ENCODE measurements at regions not wholly inside any gene's neighbourhood (a gene's known extent, or its start where the extent isn't known, plus 50 kb on each side); places are given as distances from the start of the nearest gene placed in this dataset.
"Not testable (repeated sequence)": the region's sequence is repeated elsewhere in the genome, so short reads cannot be mapped to it uniquely, and the experiment has no call there.

DNA sequence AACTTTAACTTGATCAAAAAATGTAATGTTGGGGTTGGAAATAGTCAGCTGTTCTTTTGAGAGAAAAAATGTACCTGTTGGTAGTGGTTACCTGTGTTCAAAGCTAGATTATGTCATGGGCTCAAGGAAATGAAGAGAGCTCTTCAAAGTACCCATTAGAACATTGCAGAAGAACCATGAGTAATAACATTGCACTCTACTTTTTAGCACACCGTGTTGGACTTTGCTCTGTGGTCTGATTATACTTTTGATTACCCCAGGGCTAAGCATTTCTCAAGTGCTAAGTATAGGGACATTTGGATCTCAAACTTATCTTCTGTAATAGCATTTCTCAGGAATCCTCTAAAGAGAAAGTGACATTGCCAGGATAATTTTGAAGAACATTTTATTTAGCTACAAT is 1122.8 kb upstream of the CELF4 start:
- no peak for FAIRE-seq
- no peak for DNase-seq (ENCODE audit: insufficient read length, low spot score)

DNA sequence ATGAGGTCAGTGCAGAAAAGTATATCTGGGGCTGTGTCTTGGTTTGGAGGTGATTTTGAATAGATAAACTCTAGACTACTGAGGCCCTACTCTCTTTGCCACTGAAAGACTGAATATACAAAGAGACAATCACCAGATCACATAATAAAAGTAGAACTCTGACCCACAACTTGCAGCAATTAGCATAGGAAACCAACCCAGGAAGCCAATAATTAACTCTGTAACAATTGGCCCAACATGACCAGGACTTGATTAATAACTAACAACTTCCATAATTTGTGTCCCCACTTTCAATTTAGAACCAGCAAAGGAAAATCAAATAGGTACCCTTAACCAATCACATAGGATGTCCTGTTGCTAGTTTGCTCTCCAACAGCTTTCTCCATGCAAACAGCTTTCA is 1104.9 kb upstream of the CELF4 start:
- FAIRE-seq: no peak
- DNase-seq (ENCODE audit: insufficient read length, low spot score): no peak

DNA sequence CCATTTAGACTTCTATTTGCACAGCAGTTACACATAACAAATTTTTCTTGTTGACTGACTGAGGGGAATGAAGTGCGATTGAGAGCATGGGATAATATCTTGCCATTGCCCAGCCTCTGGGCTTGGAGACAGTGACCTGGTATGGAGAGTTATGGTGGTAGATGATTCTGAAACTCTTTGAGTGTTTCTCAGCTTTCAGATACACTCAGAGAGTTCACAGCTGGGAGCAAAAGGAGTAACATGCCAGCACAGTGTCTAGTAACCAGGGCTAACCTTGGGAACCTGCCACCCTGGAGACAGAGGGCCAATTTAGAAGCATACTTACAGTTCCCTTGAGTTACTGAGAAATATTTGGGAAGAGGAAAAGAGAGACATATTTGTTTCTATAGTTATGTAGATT is 1099.3 kb upstream of the CELF4 start:
- no peak for DNase-seq (ENCODE audit: insufficient read length, low spot score)
- no peak for FAIRE-seq

DNA sequence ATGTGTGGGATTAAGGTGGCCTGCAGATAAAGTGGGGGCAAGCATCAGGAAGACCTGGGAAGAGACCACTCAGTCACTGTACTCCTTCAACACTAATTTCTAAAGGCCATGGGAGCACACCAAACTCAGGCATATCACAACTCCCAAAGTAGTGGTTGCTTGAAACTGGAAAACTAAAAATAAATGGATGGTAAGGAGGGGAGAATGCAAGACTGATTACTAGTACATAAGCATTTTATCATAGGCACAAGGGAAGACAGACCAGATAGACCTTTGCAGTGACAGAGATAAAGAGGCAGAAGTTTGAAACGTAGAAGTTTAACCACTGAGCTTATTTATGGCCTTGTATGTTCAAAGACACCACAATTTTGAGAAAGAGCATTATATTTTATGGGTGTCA is 1098.1 kb upstream of the CELF4 start:
- FAIRE-seq: no peak

DNA sequence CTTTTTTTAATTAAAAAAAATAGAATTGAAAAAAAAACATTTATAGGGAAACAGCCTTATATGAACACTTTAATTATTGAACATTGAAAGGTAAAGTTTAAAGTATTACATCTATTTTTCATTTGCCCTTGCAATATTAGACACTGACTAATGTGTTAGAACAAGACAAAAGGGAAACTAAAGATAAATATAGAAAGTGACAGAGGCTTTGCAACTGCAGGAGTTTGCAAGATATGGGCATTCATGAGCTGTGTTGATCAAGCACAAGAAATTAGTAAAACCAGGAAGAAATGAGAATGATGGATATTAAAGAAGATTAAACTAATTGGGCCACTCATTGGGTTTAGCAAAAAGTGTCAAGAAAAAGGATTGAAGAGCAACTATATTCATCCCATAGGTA is 1097.7 kb upstream of the CELF4 start:
- FAIRE-seq (no peak), DNase-seq (ENCODE audit: insufficient read length, low spot score) (no peak)

More for the DNA sequence above, 1098.1 kb upstream of the CELF4 start:
- no peak for DNase-seq (ENCODE audit: insufficient read length, low spot score)

DNA sequence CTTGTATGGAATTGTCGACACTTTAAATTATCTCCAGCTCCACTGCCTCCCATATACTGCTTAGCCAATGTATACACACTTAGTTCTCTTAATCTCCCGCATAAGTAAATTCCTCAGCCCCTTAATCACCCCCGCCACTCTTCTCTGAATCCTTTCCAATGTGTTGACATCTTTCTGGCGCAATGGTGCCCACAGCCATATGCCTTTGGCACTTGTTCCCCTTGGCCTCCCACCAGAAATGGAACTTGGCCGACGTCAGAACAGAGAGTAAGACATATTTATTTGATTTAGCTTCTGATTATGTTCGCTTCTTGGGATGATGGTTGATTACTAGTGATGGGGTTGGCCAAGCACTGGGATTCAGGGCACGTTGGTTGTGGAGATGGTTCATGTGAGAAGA is 1089.3 kb upstream of the CELF4 start:
- FAIRE-seq: no peak
- no peak for DNase-seq (ENCODE audit: insufficient read length, low spot score)

DNA sequence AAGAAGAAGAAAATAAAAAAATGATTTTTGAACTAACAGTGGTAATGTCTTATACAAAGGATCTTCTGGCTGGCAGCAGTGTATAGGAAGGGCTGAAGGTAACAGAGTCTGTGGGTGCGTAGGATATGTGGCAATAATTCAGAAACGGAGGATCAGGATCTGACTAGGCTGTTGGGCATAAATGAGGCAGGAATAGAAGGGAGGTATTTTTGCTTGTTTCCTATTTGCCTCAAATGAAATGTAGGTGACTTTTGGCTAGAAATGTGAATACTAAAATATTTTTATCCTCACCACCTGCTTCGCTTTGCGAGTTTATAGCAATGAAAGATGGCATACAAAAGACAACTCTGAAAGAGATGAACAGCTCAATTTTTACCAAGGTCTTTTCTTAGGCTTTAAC is 1086.1 kb upstream of the CELF4 start:
- FAIRE-seq: no peak
- DNase-seq (ENCODE audit: insufficient read length, low spot score): no peak

DNA sequence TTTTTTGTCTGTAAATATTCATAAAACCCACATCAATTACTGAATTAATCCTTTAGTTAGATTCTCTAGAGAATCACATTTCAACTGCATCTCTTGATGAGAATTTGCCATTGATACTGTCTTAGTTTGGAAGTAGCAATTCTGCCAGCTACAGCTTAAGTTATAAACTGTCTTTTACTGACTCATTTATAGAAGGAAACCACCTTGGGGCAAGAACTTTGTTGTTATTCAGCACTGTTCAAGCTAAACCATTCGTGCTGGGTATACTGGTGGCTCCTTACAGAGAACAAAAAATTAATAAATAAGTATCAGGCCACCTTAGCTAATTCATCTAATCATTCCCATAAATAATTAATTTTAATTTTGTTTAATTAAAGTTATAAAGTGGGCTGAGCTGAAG is 1082.6 kb upstream of the CELF4 start:
- no peak for FAIRE-seq
- no peak for DNase-seq (ENCODE audit: insufficient read length, low spot score)

DNA sequence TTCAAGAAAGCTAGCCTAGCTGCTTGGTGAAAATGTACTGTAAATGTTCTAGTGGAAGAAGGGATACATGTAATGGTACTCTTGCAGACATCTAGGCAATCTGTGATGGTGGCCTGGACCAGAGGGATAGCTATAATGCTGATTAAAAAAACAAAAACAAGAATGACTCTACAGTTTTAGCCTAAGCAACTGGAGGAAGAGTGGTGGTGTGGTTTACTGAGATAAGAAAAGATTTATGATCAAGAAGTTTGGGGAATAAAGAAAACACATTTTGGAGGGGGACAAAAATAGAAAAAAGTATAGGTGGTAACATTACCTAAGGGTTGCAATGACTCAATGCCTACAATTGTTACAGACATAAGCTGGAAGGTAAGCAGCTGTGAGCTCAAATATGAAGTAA is 1080.7 kb upstream of the CELF4 start:
- FAIRE-seq (no peak), DNase-seq (ENCODE audit: insufficient read length, low spot score) (no peak)

DNA sequence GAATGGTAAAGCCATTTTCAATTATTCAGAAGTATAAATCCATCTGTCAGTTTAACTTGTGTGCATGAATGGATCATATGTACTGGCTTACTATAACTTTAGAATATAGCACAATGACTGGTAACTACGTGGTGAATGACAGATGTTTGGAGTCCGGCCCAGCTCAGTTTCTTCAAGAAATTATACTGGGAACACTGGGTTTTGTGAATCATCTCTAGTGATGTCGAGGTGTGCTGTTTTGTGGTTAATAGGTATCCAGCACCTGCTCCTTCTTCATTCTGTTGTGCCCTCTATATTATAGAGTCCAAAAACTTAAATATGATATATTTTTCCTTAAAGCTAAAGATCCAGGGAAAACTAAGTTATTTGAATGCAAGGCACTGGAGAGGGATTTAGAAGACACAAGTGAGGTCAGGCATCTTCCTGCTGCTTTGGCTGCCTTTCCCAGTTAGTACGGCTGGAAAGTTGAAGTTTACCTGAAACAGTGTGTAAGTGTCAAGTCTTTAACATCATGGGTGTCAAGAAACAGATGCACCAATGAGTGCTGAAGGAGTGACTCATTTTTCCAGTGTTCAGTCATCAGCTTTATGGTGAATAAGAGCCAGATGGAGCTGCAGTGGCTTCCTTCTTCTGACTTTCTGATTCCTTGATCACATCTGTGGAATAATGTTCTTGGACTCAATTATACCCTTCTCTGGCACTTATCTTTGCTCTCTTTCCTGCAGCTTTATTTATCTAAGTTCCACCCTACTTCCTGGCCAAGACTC is 1079.5 kb upstream of the CELF4 start:
- DNase-seq (ENCODE audit: insufficient read length, low spot score) (no peak), FAIRE-seq (no peak)

DNA sequence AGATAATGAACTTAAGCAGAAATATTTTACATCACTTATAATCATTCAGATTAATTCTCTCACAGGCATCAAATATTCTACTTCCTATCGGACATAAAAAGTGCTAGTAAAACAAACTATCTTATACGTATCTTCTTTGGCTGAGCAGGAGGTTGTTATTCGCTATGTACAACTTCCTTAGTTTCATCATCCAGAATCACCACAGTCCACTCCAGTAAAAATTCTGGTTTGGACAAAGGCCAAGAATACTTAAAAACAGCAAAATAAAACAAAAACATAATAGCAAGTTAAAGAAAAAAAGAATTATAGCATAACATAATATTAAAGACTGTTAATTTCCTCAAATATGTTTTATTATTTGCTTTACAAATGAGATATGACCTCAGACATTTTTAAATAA is 1077.1 kb upstream of the CELF4 start:
- DNase-seq (ENCODE audit: insufficient read length, low spot score) (no peak), FAIRE-seq (no peak)

DNA sequence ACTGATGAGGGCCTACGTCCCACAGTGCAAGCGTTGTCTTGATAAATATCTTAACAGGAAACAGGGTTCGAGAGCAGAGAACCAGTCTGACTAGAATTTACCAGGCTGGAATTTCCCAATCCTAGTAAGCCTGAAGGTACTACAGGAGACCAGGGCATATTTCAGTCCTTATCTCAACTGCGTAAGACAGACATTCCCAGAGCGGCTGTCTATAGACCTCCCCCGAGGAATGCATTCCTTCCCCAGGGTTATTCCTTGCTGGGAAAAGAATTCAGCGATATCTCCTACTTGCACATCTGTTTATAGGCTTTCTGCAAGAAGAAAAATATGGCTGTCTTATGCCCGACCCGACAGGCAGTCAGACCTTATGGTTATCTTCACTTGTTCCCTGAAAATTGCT is 1074.1 kb upstream of the CELF4 start:
- not testable (repeated sequence) for DNase-seq (ENCODE audit: insufficient read length, low spot score); FAIRE-seq

DNA sequence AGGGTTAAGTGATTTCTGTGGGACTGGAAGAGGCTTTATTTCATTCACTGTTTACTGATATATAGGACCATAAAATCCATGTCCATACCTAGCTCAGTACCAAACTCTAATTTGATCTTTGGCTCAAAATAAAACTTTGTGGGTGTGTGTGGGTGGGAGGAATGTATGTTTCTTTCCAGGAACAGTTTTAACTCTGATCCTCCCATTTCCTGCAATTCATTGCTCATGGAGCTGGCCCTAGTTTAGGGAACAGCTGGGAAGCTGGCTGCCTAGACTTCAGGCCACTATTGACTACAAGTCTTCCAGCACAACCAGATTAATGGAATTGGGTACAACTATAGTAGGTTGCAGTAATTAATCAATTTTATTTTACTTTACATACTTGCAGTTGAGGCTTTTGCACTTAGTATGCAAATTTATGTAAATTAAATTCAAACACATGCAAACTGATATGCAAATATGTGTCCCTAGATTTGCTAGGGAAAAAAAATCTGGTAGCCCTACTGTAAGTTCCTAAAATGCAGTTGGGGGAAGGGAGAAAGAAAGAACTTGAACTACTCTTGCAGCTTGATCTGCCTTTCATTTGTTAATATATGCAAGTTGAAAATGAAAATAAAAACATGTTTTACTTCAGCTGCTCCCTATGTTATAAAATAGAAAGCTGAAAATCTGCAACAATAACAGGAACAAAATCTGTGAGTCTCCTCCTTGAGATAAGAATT is 1070.3 kb upstream of the CELF4 start:
- FAIRE-seq: no peak

DNA sequence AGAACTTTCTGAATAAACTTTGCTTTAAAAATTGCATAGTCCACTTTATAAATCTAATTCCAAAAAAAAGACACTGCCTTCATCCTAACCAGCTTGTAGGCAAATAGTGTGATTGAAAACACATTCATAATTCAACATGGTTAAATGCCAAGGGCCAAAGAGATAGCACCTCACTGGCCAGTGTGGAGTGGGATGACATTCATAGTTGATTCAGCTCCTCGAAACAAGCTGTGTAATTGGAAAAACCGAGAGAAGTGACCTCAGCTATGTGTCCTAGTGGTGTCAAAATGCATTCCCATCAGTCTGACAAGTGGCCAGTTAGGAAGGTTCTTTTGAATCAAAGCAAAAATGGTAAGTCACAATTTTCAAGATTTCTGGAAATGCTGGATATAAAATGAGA is 1068.5 kb upstream of the CELF4 start:
- DNase-seq (ENCODE audit: insufficient read length, low spot score) (no peak), FAIRE-seq (no peak)

More for the DNA sequence above, 1070.3 kb upstream of the CELF4 start:
- DNase-seq (ENCODE audit: insufficient read length, low spot score): no peak

DNA sequence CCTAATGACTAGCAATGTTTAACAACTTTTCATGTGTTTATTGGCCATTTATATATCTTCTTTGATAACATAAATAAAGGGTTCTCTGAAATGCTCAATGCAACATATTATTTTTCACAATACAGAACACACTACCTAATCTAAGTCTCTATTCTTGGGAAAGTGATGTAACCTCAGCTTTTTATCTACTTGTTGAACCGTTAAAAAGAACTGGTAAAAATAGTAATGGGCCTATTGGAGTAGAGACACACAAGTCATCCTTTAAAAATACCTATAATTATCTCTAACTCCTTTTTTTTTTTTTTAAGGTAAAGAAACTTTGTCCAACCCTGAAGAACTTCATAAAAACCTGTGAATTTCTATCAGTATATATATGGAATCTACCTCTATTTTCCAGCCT is 1067.7 kb upstream of the CELF4 start:
- DNase-seq (ENCODE audit: insufficient read length, low spot score) (no peak), FAIRE-seq (no peak)

DNA sequence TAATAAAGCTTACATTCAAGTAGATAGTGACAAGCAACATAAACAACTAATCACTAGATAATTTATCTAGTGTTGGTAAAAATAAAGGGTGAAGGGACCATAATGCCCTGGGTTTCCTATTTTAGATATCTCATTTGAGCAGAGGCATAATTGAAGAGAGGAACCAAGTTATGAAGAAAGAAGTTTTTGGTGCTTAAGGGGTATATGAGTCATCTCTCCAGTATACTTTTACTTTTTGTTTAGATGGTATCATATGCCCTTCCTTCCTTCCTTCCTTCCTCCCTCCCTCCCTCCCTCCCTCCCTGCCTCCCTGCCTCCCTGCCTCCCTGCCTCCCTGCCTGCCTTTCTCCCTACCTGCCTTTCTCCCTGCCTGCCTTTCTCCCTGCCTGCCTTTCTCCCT is 1053.5 kb upstream of the CELF4 start:
- no peak for FAIRE-seq
- no peak for DNase-seq (ENCODE audit: insufficient read length, low spot score)

DNA sequence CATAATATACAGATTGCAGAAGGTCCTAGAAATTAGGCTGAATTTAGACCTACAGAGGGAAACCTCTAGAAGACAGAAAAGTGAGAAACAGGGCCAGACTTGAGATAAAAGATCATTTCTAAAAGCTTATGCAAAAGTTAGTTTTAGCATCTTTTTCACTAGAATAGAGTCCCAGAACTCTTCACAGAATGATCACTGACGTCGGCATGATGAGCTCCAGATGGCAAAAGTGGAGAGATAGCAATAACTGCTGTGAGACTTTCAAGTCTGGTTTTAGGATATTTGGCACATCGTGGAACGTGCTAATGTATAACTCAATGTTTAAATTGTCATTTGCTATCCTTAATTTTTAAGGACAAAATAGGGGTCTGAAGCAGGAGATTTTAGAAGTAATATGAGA is 1050.7 kb upstream of the CELF4 start:
- no peak for FAIRE-seq
- DNase-seq (ENCODE audit: insufficient read length, low spot score): no peak

DNA sequence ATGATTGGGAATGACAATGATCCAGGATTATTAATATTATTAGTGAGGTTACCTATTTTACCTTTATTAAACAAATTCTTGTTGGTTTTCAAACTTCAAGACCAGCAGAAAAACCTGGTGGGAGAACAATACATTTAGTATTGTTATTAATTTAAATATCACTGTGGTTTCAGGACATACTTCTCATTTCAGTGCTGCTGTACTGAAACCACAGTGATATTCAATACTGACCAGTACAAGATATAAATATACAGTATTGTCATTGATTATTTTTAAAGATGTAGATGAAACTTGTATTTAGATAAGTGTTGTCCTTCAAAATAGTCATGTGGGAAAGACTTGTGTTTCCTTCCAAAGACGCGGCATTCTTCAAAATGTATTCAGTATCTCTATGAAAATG is 1047.3 kb upstream of the CELF4 start:
- no peak for DNase-seq (ENCODE audit: insufficient read length, low spot score)
- FAIRE-seq: no peak

DNA sequence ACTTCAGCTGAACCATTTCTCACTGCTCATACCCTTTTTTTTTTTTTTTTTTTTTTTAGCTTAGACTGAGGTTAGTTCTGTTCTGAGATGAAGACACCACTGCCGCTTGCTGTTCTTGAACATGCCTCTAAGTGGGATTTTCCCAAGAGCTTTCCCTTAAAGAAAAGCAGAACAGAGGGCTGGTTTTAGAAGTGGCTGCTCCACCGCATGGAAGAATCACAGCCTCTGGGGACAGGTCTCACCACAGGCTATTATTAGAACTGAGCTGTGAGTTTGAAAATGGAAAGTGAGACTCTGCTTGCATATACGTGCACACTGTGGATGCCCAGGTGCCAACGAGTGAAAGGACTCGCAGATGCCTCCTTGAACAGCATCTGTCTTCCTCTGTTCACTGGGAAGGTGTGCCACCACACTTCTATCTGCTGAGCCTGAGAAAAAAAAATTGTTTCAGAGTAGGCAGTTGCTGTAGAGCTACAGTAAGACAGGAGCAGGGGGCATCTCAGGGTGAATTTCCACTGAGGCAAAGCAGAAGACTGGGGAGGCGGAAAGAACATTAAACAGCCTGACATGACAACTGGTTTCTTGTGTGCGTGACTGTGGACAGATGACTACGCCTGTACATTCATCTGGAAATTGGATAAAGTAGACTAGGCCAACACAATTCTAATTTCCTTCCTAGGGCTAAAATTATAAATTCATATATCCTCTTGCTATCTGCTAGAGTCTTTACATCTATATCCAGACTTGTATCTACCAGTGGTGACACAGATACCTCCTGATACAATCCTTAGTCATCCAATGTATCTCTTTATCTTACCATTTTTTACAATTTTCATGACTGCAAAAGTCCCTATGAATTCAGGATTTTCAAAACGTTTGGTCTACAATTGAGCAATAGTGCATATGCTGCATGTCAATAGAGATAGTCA is 1045.7 kb upstream of the CELF4 start:
- peak; percentile 9 for DNase-seq (ENCODE audit: insufficient read length, low spot score)

DNA sequence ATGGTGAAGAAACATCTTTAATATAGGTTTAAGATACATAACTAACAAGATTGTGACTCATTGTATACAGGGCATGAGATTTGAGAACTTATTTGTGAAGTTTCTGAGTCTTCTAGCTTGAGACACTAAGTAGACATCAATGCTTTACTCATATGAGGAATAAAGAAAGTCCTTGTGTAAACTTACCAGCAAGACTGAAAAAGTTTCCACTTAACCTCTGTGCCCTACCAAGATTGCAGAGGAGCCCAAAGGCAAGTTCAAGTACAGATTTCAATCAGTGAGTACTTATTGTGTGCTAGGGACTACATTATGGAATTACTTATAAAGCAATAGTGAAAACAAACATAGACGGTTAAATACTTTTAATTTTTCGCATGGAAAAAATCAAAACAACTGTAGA is 1041.2 kb upstream of the CELF4 start:
- DNase-seq (ENCODE audit: insufficient read length, low spot score): no peak
- no peak for FAIRE-seq

More for the DNA sequence above, 1045.7 kb upstream of the CELF4 start:
- FAIRE-seq: peak; percentile 96

DNA sequence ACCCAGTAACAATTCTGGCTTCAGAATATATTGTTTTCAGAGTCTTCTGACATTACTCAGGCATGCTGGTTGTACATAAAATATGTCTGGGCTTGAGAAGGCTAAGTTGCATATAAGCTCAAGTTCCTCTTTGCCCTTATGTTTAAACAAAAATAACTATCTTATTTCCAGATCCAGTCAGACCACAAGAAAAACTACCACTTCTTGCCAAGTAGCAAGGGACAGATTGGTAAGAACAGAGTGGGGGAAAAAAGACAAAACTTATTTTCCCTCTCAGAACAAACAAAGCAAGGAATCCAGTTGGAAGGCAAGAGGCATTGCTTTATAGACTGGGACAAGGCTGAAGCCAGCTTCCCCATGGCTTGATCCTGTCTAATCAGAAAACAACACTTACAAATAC is 1036.7 kb upstream of the CELF4 start:
- DNase-seq (ENCODE audit: insufficient read length, low spot score) (no peak), FAIRE-seq (no peak)
